Keratinocyte (primary cell): ENCODE measurements at regions not wholly inside any gene's neighbourhood (a gene's known extent, or its start where the extent isn't known, plus 50 kb on each side); places are given as distances from the start of the nearest gene placed in this dataset.

Experiments
- DNase-seq: peaks from one replicate; pipeline ENCODE4 v3.0.0-alpha.2; 2011; ENCODE audit warnings: low read depth, missing footprints, low spot score
- FAIRE-seq: peaks from 2 replicates; lab custom pipeline; 2011; peaks lifted over from hg19 to GRCh38; lab: Jason Lieb, UNC
- H2AFZ ChIP-seq: 2 replicates; pipeline ENCODE4 v1.6.0; 2012; ENCODE audit warnings: low read length, control low read depth, inconsistent platforms; ENCODE audit not compliant: control insufficient read depth
- H3K27ac ChIP-seq: 2 replicates; pipeline ENCODE4 v1.5.1; 2011; ENCODE audit warnings: low read length; ENCODE audit not compliant: control insufficient read depth, insufficient read depth
- H3K27me3 ChIP-seq: 3 replicates; pipeline ENCODE4 v1.6.0; 2011; ENCODE audit warnings: low read length; ENCODE audit not compliant: control insufficient read depth, insufficient read depth; ENCODE audit errors: extremely low read depth
- H3K36me3 ChIP-seq, 2 experiments: 2 replicates in 1 of 2; 3 replicates in 1 of 2; pipeline ENCODE4 v1.5.1; 2011; ENCODE audit warnings: low read length in 2 of 2, mild to moderate bottlenecking in 1 of 2; ENCODE audit not compliant: control insufficient read depth in 2 of 2, insufficient read depth in 2 of 2; ENCODE audit errors: extremely low read depth in 1 of 2
- H3K4me1 ChIP-seq: 3 replicates; pipeline ENCODE4 v1.5.1; 2011; ENCODE audit warnings: low read length; ENCODE audit not compliant: control insufficient read depth, insufficient read depth; ENCODE audit errors: extremely low read depth
- H3K4me2 ChIP-seq: 3 replicates; pipeline ENCODE4 v1.6.0; 2011; ENCODE audit warnings: low read depth, low read length; ENCODE audit not compliant: control insufficient read depth, insufficient read depth; ENCODE audit errors: extremely low read depth
- H3K4me3 ChIP-seq, 3 experiments: fragments of 200-600 bp in 1 of 3; sonication (generic) in 1 of 3; 2 replicates in 2 of 3; 3 replicates in 1 of 3; pipeline ENCODE4 v1.5.1; 2011 to 2016; ENCODE audit warnings: low read length in 3 of 3, mild to moderate bottlenecking in 3 of 3, control low read depth in 2 of 3, inconsistent platforms in 1 of 3, low read depth in 1 of 3, mixed read lengths in 1 of 3, mixed run types in 1 of 3, moderate library complexity in 1 of 3; ENCODE audit not compliant: control insufficient read depth in 2 of 3, insufficient read depth in 2 of 3; ENCODE audit errors: extremely low read depth in 1 of 3
- H3K79me2 ChIP-seq: 2 replicates; pipeline ENCODE4 v1.6.0; 2012; ENCODE audit warnings: low read length; ENCODE audit not compliant: control insufficient read depth, insufficient read depth
- H3K9ac ChIP-seq: 3 replicates; pipeline ENCODE4 v1.6.0; 2011; ENCODE audit warnings: low read length; ENCODE audit not compliant: control insufficient read depth, insufficient read depth; ENCODE audit errors: extremely low read depth
- H3K9me1 ChIP-seq: 3 replicates; pipeline ENCODE4 v1.6.0; 2011; ENCODE audit warnings: low read length; ENCODE audit not compliant: control insufficient read depth, insufficient read depth; ENCODE audit errors: extremely low read depth
- H3K9me3 ChIP-seq: 2 replicates; pipeline ENCODE4 v1.5.1; 2012; ENCODE audit warnings: low read depth, low read length; ENCODE audit not compliant: control insufficient read depth
- H4K20me1 ChIP-seq: 3 replicates; pipeline ENCODE4 v1.6.0; 2011; ENCODE audit warnings: low read length; ENCODE audit not compliant: control insufficient read depth, insufficient read depth; ENCODE audit errors: extremely low read depth
- CTCF ChIP-seq, 3 experiments: IDR thresholded peaks in 1 of 3; conservative IDR thresholded peaks in 1 of 3; optimal IDR thresholded peaks in 1 of 3; 2 replicates in 2 of 3; 3 replicates in 1 of 3; pipeline versions ENCODE3 to v1.5.1; 2011; ENCODE audit warnings: low read length in 3 of 3, mild to moderate bottlenecking in 3 of 3, moderate library complexity in 2 of 3, control low read depth in 1 of 3, inconsistent platforms in 1 of 3; ENCODE audit not compliant: insufficient read depth in 2 of 3; ENCODE audit errors: extremely low read depth in 1 of 3
- EZH2 ChIP-seq: IDR thresholded peaks from one replicate; pipeline ENCODE4 v1.6.1; 2012; ENCODE audit warnings: inconsistent platforms, mild to moderate bottlenecking, low read length, moderate library complexity
- dilution Hi-C: fragments of 300-500 bp; cut with MboI; formaldehyde crosslinking; loops from one replicate; pipeline ENCODE4 v1.7.0; 2020; ENCODE audit warnings: low sequenced_read_pairs; ENCODE audit not compliant: extremely low pct_ligation_motif_present

- Histone ChIP-seq H3K79me2 (no peaks in the 10 kb centered on the region), H4K20me1 (no peaks in the 10 kb centered on the region), H3K9me1 (no peaks in the 10 kb centered on the region), H3K4me1 (no peaks in the 10 kb centered on the region), H2AFZ (no peak overlapping the region), H3K36me3 (no peaks in the 10 kb centered on the region), H3K9ac (no peak overlapping the region), H3K4me3 (no peak overlapping the region), H3K27ac (no peak overlapping the region), H3K4me2 (no peak overlapping the region), H3K27me3 (no peaks in the 10 kb centered on the region), H3K9me3 (no peaks in the 10 kb centered on the region)
- DNase-seq = no peak
- FAIRE-seq = no peak
- TF ChIP-seq CTCF (optimal IDR thresholded peaks at IDR 0.05 in 1 of 3, IDR thresholded peaks at IDR 0.05 in 1 of 3, conservative IDR thresholded peaks at IDR 0.05 in 1 of 3; ENCODE audit: extremely low read depth in 1 of 3, insufficient read depth in 2 of 3, low read length in 3 of 3) (no peak), EZH2 (no peak)
- dilution Hi-C loops = no loop called here
Observed at GRCh38 chr5:174626369-174626920, 97.9 kb upstream of the MSX2 start.

- dilution Hi-C loops = no loop called here
- no peak overlapping the region for H3K4me2 ChIP-seq
- H2AFZ ChIP-seq = no peak overlapping the region
- no peaks in the 10 kb centered on the region for H3K36me3 ChIP-seq
- H3K9me1 ChIP-seq = no peaks in the 10 kb centered on the region
- no peak overlapping the region for H3K27ac ChIP-seq
- H4K20me1 ChIP-seq = no peaks in the 10 kb centered on the region
- H3K27me3 ChIP-seq = no peaks in the 10 kb centered on the region
- H3K9me3 ChIP-seq = no peaks in the 10 kb centered on the region
- no peak for DNase-seq
- no peak overlapping the region for H3K9ac ChIP-seq
- no peak overlapping the region for H3K4me3 ChIP-seq
- no peaks in the 10 kb centered on the region for H3K79me2 ChIP-seq
- no peak for TF ChIP-seq CTCF (optimal IDR thresholded peaks at IDR 0.05 in 1 of 3, IDR thresholded peaks at IDR 0.05 in 1 of 3, conservative IDR thresholded peaks at IDR 0.05 in 1 of 3; ENCODE audit: extremely low read depth in 1 of 3, insufficient read depth in 2 of 3, low read length in 3 of 3)
- FAIRE-seq = no peak
- no peaks in the 10 kb centered on the region for H3K4me1 ChIP-seq
Observed at GRCh38 chr5:174636094-174636493, 88.3 kb upstream of the MSX2 start.
